Keratinocyte (primary cell): ENCODE measurements at regions not wholly inside any gene's neighbourhood (a gene's known extent, or its start where the extent isn't known, plus 50 kb on each side); places are given as distances from the start of the nearest gene placed in this dataset.

Source experiments
- EZH2 ChIP-seq: IDR thresholded peaks from one replicate; pipeline ENCODE4 v1.6.1; 2012; ENCODE audit warnings: inconsistent platforms, mild to moderate bottlenecking, low read length, moderate library complexity
- TF ChIP-seq, protein P1 (sequence below), 3 experiments: IDR thresholded peaks in 1 of 3; conservative IDR thresholded peaks in 1 of 3; optimal IDR thresholded peaks in 1 of 3; 2 replicates in 2 of 3; 3 replicates in 1 of 3; pipeline versions ENCODE3 to v1.5.1; 2011; ENCODE audit warnings: low read length in 3 of 3, mild to moderate bottlenecking in 3 of 3, moderate library complexity in 2 of 3, control low read depth in 1 of 3, inconsistent platforms in 1 of 3; ENCODE audit not compliant: insufficient read depth in 2 of 3; ENCODE audit errors: extremely low read depth in 1 of 3

DNA sequence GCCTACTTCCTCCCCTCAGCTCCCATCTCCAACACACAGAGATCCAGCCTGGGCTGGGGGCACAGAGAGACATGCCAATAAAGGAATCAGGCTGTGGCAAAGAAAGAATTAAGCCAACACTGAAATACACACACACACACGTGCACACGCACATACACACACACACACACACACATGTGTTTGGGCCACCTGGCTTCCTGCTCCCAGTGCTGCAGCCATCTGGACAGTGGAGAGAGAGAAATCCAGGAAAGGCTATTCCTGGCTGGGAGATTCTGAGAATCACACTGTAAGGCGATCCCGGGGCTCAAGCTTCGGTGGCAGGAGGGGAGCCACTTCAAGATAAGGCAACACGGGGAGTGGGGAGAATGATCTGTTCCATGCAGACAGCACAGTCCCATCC lies 72.4 kb downstream of the NOG start:
- TF ChIP-seq, protein P1, sequence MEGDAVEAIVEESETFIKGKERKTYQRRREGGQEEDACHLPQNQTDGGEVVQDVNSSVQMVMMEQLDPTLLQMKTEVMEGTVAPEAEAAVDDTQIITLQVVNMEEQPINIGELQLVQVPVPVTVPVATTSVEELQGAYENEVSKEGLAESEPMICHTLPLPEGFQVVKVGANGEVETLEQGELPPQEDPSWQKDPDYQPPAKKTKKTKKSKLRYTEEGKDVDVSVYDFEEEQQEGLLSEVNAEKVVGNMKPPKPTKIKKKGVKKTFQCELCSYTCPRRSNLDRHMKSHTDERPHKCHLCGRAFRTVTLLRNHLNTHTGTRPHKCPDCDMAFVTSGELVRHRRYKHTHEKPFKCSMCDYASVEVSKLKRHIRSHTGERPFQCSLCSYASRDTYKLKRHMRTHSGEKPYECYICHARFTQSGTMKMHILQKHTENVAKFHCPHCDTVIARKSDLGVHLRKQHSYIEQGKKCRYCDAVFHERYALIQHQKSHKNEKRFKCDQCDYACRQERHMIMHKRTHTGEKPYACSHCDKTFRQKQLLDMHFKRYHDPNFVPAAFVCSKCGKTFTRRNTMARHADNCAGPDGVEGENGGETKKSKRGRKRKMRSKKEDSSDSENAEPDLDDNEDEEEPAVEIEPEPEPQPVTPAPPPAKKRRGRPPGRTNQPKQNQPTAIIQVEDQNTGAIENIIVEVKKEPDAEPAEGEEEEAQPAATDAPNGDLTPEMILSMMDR (optimal IDR thresholded peaks at IDR 0.05 in 1 of 3, IDR thresholded peaks at IDR 0.05 in 1 of 3, conservative IDR thresholded peaks at IDR 0.05 in 1 of 3; ENCODE audit: extremely low read depth in 1 of 3, insufficient read depth in 2 of 3, low read length in 3 of 3), result no peak
- TF ChIP-seq EZH2, result no peak
